BE2C (cell line): ENCODE measurements at regions not wholly inside any gene's neighbourhood (a gene's known extent, or its start where the extent isn't known, plus 50 kb on each side); places are given as distances from the start of the nearest gene placed in this dataset.
"Not testable (repeated sequence)": the region's sequence is repeated elsewhere in the genome, so short reads cannot be mapped to it uniquely, and the experiment has no call there.

Experiments used
- DNase-seq: peaks from one replicate; pipeline ENCODE4 v3.0.0-alpha.2; 2020
- H3K27me3 ChIP-seq: fragments of 250-450 bp; sonication (Bioruptor Pico); 2 replicates; pipeline ENCODE4 v1.5.1; 2020; ENCODE audit warnings: mild to moderate bottlenecking
- H3K36me3 ChIP-seq: fragments of 250-450 bp; sonication (Bioruptor Pico); 2 replicates; pipeline ENCODE4 v1.5.1; 2020; ENCODE audit warnings: mild to moderate bottlenecking
- H3K4me1 ChIP-seq: fragments of 250-450 bp; sonication (Bioruptor Pico); 2 replicates; pipeline ENCODE4 v1.5.1; 2020
- H3K4me3 ChIP-seq: 2 replicates; pipeline ENCODE4 v1.5.1; 2011; ENCODE audit warnings: low read depth, low read length
- H3K9me3 ChIP-seq: fragments of 250-450 bp; sonication (Bioruptor Pico); 2 replicates; pipeline ENCODE4 v1.5.1; 2020

DNA sequence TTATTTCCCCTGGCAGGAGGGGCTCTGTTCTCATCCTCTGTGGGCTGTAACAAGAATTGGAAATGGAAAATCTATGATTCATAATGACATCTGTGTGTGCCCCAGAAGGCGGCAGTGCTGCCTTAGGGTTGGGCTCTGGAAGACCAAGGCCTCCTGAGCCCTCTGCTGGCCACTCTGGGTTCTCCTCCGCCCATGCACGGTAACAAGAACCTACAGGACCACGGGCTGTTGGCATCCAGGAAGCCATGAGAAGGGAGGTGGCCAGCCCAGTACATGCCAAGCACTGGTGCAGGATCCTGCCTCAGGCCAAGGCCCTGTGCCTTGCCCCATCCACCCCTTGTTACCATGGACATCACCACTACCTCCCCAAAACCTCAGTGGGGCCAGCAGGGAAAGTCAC is 454.2 kb downstream of the TP53TG3F start:
- H3K4me3 ChIP-seq, H3K27me3 ChIP-seq, DNase-seq: not testable (repeated sequence)

DNA sequence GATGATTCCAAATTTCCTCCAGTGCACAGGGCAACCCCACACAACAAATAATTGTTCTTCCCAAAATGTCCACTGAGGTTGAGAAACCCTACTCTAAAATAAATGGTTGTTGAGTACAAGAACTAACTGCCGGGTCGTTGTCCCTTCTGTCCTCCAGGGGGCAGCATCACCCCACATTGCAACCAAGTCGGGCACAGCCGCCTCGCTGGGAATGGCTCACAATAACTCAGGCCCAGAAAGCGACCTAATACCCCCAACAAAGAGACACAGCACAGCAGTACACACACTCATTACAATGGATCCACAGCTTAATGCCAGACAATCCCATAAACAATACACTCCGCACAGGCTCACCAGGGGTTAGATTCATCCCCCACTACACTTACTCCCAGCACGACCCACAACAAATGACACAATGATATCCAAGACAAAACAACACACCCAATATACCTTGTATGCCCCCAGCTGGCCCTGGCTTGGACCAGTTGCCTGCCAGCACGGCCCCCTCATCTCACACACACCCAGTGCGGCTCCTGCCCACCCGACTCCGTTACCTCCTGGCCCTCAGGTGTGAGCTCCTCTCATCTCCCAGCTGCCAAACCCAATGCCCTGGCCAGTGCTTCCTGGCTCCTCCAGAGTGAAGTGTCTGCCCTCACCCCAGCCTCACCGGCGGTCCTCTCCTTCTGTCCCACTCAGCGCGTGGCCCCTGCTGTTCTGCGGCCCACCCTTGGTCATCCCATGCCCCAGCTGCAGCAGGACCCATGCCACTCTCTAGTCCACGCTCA is 461.5 kb downstream of the TP53TG3F start:
- H3K27me3 ChIP-seq, H3K36me3 ChIP-seq, H3K4me1 ChIP-seq, H3K9me3 ChIP-seq, H3K4me3 ChIP-seq, DNase-seq: not testable (repeated sequence)

More for the DNA sequence above, 454.2 kb downstream of the TP53TG3F start:
- H3K4me1 ChIP-seq, H3K36me3 ChIP-seq, H3K9me3 ChIP-seq: not testable (repeated sequence)

DNA sequence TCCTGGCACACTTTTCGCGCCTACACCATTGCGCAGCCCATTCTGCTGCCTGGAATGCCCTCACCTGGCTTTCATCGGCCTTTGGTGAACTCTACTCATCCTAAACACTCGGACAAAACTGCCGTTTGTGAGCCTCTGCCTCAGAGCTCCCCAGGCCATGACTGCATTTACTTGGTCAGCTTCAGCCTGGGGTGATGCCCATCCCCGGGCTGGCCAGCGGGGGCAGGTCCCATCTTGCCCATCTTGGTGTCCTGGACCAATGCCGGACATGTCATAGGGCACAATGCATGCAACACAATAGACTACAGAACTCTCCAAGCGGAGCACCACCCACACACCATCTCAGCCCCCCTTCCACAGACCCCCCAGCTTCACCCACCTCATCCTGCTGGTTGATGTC is 463.5 kb downstream of the TP53TG3F start:
- not testable (repeated sequence) for H3K4me3 ChIP-seq, H3K4me1 ChIP-seq, H3K9me3 ChIP-seq, H3K36me3 ChIP-seq, H3K27me3 ChIP-seq, DNase-seq

- not testable (repeated sequence) for H3K4me3 ChIP-seq, H3K36me3 ChIP-seq, DNase-seq, H3K9me3 ChIP-seq, H3K4me1 ChIP-seq, H3K27me3 ChIP-seq
These were observed 468.6 kb downstream of the TP53TG3F start for GRCh38 chr16:33928026-33928425.

DNA sequence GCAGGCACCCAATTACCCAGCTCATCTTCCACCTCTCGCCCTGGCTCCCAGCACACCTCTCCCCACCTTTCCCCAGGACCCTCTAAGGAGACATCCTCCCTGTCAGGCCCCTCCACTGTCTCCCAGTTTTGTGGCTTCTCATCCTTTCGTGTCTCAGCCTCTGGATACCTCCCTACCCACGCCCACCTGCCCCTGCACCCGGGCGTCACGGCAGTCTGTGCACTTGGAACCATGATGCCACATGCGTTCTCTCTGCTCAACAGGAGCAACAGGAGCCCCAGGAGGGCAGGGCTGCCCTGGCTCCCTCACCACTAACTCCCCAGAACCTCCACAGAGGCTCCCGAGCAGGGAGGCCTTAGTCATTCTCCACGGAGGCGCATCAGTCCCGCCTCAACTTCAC is 472.8 kb downstream of the TP53TG3F start:
- H3K36me3 ChIP-seq, DNase-seq, H3K27me3 ChIP-seq, H3K4me3 ChIP-seq, H3K9me3 ChIP-seq, H3K4me1 ChIP-seq: not testable (repeated sequence)

- H3K9me3 ChIP-seq, DNase-seq, H3K4me3 ChIP-seq, H3K4me1 ChIP-seq, H3K27me3 ChIP-seq, H3K36me3 ChIP-seq: not testable (repeated sequence)
These were observed 473.6 kb downstream of the TP53TG3F start for GRCh38 chr16:33933039-33933438.

- H3K27me3 ChIP-seq, H3K36me3 ChIP-seq, H3K4me3 ChIP-seq, DNase-seq, H3K9me3 ChIP-seq, H3K4me1 ChIP-seq: not testable (repeated sequence)
These were observed 476.4 kb downstream of the TP53TG3F start for GRCh38 chr16:33935766-33936165.

GRCh38 chr16:33938097-33938496 is 478.7 kb downstream of the TP53TG3F start:
- H3K27me3 ChIP-seq, H3K36me3 ChIP-seq, H3K4me1 ChIP-seq, H3K4me3 ChIP-seq, H3K9me3 ChIP-seq, DNase-seq: not testable (repeated sequence)

DNA sequence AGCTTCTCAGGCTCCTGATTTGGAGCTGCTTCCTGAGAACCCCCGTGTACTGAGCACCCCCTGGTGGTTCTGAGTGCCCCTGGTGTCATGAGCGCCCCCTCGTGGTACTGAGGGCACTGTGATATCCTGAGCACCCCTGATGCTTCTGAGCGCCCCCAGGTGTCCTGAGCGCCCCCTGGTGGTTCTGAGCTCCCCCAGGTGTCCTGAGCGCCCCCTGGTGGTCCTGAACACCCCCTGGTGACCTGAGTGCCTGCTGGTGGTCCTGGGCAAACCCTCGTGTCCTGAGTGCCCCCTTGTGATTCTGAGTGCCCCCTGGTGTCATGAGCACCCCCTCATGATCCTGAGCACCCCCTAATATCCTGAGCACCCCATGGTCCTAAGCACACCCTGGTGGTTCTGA is 502.1 kb downstream of the TP53TG3F start:
- H3K4me1 ChIP-seq, H3K36me3 ChIP-seq, H3K9me3 ChIP-seq, H3K27me3 ChIP-seq, H3K4me3 ChIP-seq, DNase-seq: not testable (repeated sequence)

DNA sequence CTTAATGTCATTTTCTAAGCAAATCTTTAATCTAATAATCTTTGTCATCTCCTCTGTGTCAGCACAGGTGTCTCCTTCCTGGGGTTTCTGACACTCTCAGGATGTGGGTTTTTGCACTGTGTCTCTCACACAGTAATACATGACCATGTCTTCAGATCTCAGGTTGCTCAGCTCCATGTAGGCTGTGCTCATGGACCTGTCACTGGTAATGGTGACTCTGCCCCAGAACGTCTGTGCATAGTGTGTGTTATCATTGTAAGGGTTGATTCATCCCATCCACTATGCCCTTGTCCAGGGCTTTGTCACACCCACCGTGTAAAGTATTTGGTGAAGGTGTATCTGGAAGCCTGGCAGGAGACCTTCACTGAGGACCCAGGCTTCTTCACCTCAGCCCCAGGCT is 506.1 kb downstream of the TP53TG3F start:
- not testable (repeated sequence) for H3K27me3 ChIP-seq, H3K36me3 ChIP-seq

GRCh38 chr16:33966855-33967254 is 507.4 kb downstream of the TP53TG3F start:
- H3K27me3 ChIP-seq, H3K4me1 ChIP-seq, H3K9me3 ChIP-seq, H3K36me3 ChIP-seq, H3K4me3 ChIP-seq, DNase-seq: not testable (repeated sequence)

More for the DNA sequence above, 506.1 kb downstream of the TP53TG3F start:
- H3K4me1 ChIP-seq, H3K9me3 ChIP-seq, DNase-seq, H3K4me3 ChIP-seq: not testable (repeated sequence)

GRCh38 chr16:33974557-33974956 is 515.1 kb downstream of the TP53TG3F start:
- H3K27me3 ChIP-seq, DNase-seq, H3K36me3 ChIP-seq, H3K4me1 ChIP-seq, H3K4me3 ChIP-seq, H3K9me3 ChIP-seq: not testable (repeated sequence)

GRCh38 chr16:33975744-33976143 is 516.3 kb downstream of the TP53TG3F start:
- H3K9me3 ChIP-seq, H3K27me3 ChIP-seq, H3K4me3 ChIP-seq, H3K36me3 ChIP-seq, H3K4me1 ChIP-seq, DNase-seq: not testable (repeated sequence)

- not testable (repeated sequence) for H3K27me3 ChIP-seq, H3K4me1 ChIP-seq, H3K4me3 ChIP-seq, DNase-seq, H3K36me3 ChIP-seq, H3K9me3 ChIP-seq
These were observed 517.1 kb downstream of the TP53TG3F start for GRCh38 chr16:33976521-33976920.

DNA sequence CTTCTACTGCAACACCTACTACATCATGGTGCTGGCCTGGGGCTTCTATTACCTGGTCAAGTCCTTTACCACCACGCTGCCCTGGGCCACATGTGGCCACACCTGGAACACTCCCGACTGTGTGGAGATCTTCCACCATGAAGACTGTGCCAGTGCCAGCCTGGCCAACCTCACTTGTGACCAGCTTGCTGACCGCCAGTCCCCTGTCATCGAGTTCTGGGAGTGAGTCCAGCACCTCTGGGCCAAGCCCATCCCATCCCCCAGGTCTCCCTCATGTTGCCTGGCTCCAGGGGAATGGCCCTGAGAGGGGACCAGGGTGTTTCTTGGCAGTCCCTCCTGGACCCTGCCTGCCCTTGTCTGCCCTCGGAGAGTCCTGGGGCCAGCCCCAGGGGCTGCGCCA is 519.4 kb downstream of the TP53TG3F start:
- H3K4me3 ChIP-seq, H3K36me3 ChIP-seq, H3K4me1 ChIP-seq, DNase-seq, H3K27me3 ChIP-seq, H3K9me3 ChIP-seq: not testable (repeated sequence)

- DNase-seq, H3K4me1 ChIP-seq, H3K9me3 ChIP-seq, H3K36me3 ChIP-seq, H3K4me3 ChIP-seq, H3K27me3 ChIP-seq: not testable (repeated sequence)
These were observed 520.2 kb downstream of the TP53TG3F start for GRCh38 chr16:33979613-33980012.

DNA sequence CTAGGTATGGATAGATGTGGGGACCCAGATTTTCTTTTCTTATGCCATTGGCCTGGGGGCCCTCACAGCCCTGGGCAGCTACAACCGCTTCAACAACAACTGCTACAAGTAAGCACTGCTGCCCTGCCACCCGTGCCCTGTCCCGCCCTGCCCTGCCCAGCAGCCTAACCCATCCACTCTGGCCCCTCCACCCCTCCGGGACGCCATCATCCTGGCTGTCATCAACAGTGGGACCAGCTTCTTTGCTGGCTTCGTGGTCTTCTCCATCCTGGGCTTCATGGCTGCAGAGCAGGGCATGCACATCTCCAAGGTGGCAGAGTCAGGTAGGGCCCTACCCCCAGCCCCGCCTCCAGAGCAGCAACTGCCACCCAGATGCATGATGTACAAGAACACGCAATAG is 521.3 kb downstream of the TP53TG3F start:
- H3K27me3 ChIP-seq, H3K9me3 ChIP-seq, H3K4me3 ChIP-seq: not testable (repeated sequence)

More for the DNA sequence above, 521.3 kb downstream of the TP53TG3F start:
- DNase-seq, H3K36me3 ChIP-seq, H3K4me1 ChIP-seq: not testable (repeated sequence)
